A549 (cell line): ENCODE measurements at regions not wholly inside any gene's neighbourhood (a gene's known extent, or its start where the extent isn't known, plus 50 kb on each side); places are given as distances from the start of the nearest gene placed in this dataset.
A peak's percentile ranks its signal among the peaks of the same experiment; 100 is the strongest.

Experiments
- ATAC-seq, 2 experiments: fragments of 200-7000 bp in 1 of 2; fragments of >200 bp in 1 of 2; cut with Nextera tagmentation in 1 of 2; cut with Tn5 transposase in 1 of 2; 3 replicates each; pipeline versions ENCODE4 v1.8.0 to v1.9.1; 2018 to 2020; ENCODE audit warnings: mild to moderate bottlenecking in 1 of 2, moderate library complexity in 1 of 2
- CTCF ChIA-PET: fragments of 300-600 bp; sonication (Branson Sonifier 250); formaldehyde crosslinking; extraction: SDS; loops from one replicate; lab custom pipeline; 2021; ENCODE audit warnings: antibody characterized with exemption, inconsistent platforms; lab: Yijun Ruan, JAX
- POLR2A ChIA-PET: fragments of 350-600 bp; formaldehyde crosslinking; extraction: SDS; loops from one replicate; lab custom pipeline; 2021; ENCODE audit warnings: antibody characterized with exemption, inconsistent platforms; lab: Yijun Ruan, JAX
- DNase-seq, 2 experiments: peaks; one replicate each; pipeline versions ENCODE4 v3.0.0 to v3.0.0-alpha.2; 2011 to 2016; ENCODE audit warnings: low read depth in 1 of 2, low spot score in 1 of 2
- FAIRE-seq: peaks from 2 replicates; lab custom pipeline; 2011; peaks lifted over from hg19 to GRCh38; lab: Jason Lieb, UNC
- H3K27ac ChIP-seq, 2 experiments: fragments of >200 bp; sonication (Bioruptor Twin); formaldehyde crosslinking; 3 replicates each; pipeline ENCODE4 v1.5.1; 2016 to 2017
- H3K4me1 ChIP-seq: fragments of >200 bp; sonication (Bioruptor Twin); formaldehyde crosslinking; 3 replicates; pipeline ENCODE4 v1.6.1; 2016
- H3K4me2 ChIP-seq: fragments of >200 bp; sonication (Bioruptor Twin); formaldehyde crosslinking; 3 replicates; pipeline ENCODE4 v1.6.1; 2016
- H3K4me3 ChIP-seq: fragments of >200 bp; sonication (Bioruptor Twin); formaldehyde crosslinking; 3 replicates; pipeline ENCODE4 v1.5.1; 2016
- H3K9me3 ChIP-seq: fragments of >200 bp; sonication (Bioruptor Twin); formaldehyde crosslinking; 3 replicates; pipeline ENCODE4 v1.6.1; 2016
- CEBPB ChIP-seq, 2 experiments: fragments of >200 bp in 1 of 2; sonication (Bioruptor Twin) in 1 of 2; formaldehyde crosslinking in 1 of 2; IDR thresholded peaks; 2 replicates each; pipeline ENCODE4 v1.6.1; 2012 to 2016
- CHD4 ChIP-seq: fragments of 200-600 bp; sonication (generic); IDR thresholded peaks from 2 replicates; pipeline ENCODE4 v1.6.1; 2016; ENCODE audit warnings: antibody characterized with exemption, mild to moderate bottlenecking, borderline replicate concordance
- EHF ChIP-seq: fragments of 250-450 bp; sonication (Bioruptor Pico); IDR thresholded peaks from 2 replicates; pipeline ENCODE4 v1.5.0; 2020; ENCODE audit warnings: mild to moderate bottlenecking
- EP300 ChIP-seq, 2 experiments: fragments of >200 bp; sonication (Bioruptor Twin); formaldehyde crosslinking; IDR thresholded peaks; 2 replicates in 1 of 2; 3 replicates in 1 of 2; pipeline ENCODE4 v1.6.1; 2016 to 2017
- FOSB ChIP-seq: fragments of 250-450 bp; sonication (Bioruptor Pico); IDR thresholded peaks from 2 replicates; pipeline ENCODE4 v1.5.0; 2020; ENCODE audit warnings: mild to moderate bottlenecking, moderate library complexity
- FOXS1 ChIP-seq: fragments of 250-450 bp; sonication (Bioruptor Pico); IDR thresholded peaks from 2 replicates; pipeline ENCODE4 v1.5.0; 2020; ENCODE audit warnings: mild to moderate bottlenecking, moderate library complexity
- HOXA7 ChIP-seq: fragments of 250-450 bp; sonication (Bioruptor Pico); IDR thresholded peaks from 2 replicates; pipeline ENCODE4 v1.5.0; 2020; ENCODE audit warnings: mild to moderate bottlenecking, moderate library complexity
- HOXB13 ChIP-seq: fragments of 250-450 bp; sonication (Bioruptor Pico); IDR thresholded peaks from 2 replicates; pipeline ENCODE4 v1.5.0; 2020; ENCODE audit warnings: low read depth, mild to moderate bottlenecking, moderate library complexity
- JUN ChIP-seq, 2 experiments: fragments of >200 bp; sonication (Bioruptor Twin); formaldehyde crosslinking; IDR thresholded peaks; 2 replicates in 1 of 2; 3 replicates in 1 of 2; pipeline ENCODE4 v1.6.1; 2016 to 2017
- NFE2L2 ChIP-seq: fragments of 150-350 bp; conservative IDR thresholded peaks from 2 replicates; pipeline ENCODE4 v1.6.1; 2014; ENCODE audit warnings: low read length
- NPAS2 ChIP-seq: fragments of 250-450 bp; sonication (Bioruptor Pico); IDR thresholded peaks from 2 replicates; pipeline ENCODE4 v1.8.0; 2022; ENCODE audit warnings: mild to moderate bottlenecking, moderate library complexity, borderline replicate concordance
- PBX3 ChIP-seq: IDR thresholded peaks from 2 replicates; pipeline ENCODE4 v1.6.1; 2012
- POLR2A ChIP-seq: IDR thresholded peaks from 2 replicates; pipeline ENCODE4 v1.6.1; 2012; ENCODE audit warnings: mild to moderate bottlenecking, low read length
- RCOR1 ChIP-seq: fragments of 150-350 bp; IDR thresholded peaks from 2 replicates; pipeline ENCODE4 v1.6.1; 2014; ENCODE audit warnings: antibody characterized with exemption, low read length, low read depth
- RFX5 ChIP-seq: fragments of 450-650 bp; IDR thresholded peaks from 2 replicates; pipeline ENCODE4 v1.7.1; 2014; ENCODE audit warnings: antibody characterized with exemption, mild to moderate bottlenecking, moderate library complexity
- RNF2 ChIP-seq: fragments of 200-600 bp; sonication (generic); IDR thresholded peaks from 2 replicates; pipeline ENCODE4 v1.6.1; 2016; ENCODE audit warnings: low read depth, mild to moderate bottlenecking, antibody characterized with exemption, moderate library complexity, borderline replicate concordance
- ZFP36 ChIP-seq: fragments of 450-650 bp; IDR thresholded peaks from 2 replicates; pipeline ENCODE4 v1.6.1; 2014; ENCODE audit warnings: borderline replicate concordance; ENCODE audit not compliant: partially characterized antibody
- ZNF302 ChIP-seq: fragments of 250-450 bp; sonication (Bioruptor Pico); IDR thresholded peaks from 2 replicates; pipeline ENCODE4 v1.9.0; 2021; ENCODE audit warnings: inconsistent platforms, mild to moderate bottlenecking, moderate library complexity
- ZSCAN20 ChIP-seq: fragments of 250-450 bp; sonication (Bioruptor Pico); IDR thresholded peaks from 2 replicates; pipeline ENCODE4 v1.8.0; 2022; ENCODE audit warnings: mild to moderate bottlenecking, moderate library complexity
- WGBS: methylation state at CpG from one replicate; pipeline ENCODE4 v1.1.6; 2017; ENCODE audit errors: missing lambda C conversion rate; 5-methylcytosine and 5-hydroxymethylcytosine counted together
- TF ChIP-seq, protein P1 (sequence below): fragments of 250-450 bp; sonication (Bioruptor Pico); IDR thresholded peaks from 2 replicates; pipeline ENCODE4 v1.5.0; 2021; ENCODE audit warnings: mild to moderate bottlenecking, moderate library complexity, borderline replicate concordance
- TF ChIP-seq, protein P2 (sequence below): fragments of 250-450 bp; sonication (Bioruptor Pico); IDR thresholded peaks from 2 replicates; pipeline ENCODE4 v1.5.0; 2020; ENCODE audit warnings: low read depth, mild to moderate bottlenecking, moderate library complexity

GRCh38 chr5:168072665-168073064 lies 218.8 kb upstream of the WWC1 start:
- TF ChIP-seq POLR2A (no peak), NFE2L2 (no peak), RFX5 (no peak), ZNF302 (CRISPR knock-in tag) (no peak), FOSB (CRISPR knock-in tag) (no peak), EP300 (IDR thresholded peaks at IDR 0.05) (no peak), RNF2 (no peak), JUN (IDR thresholded peaks at IDR 0.05) (no peak)
- TF ChIP-seq, protein P1, sequence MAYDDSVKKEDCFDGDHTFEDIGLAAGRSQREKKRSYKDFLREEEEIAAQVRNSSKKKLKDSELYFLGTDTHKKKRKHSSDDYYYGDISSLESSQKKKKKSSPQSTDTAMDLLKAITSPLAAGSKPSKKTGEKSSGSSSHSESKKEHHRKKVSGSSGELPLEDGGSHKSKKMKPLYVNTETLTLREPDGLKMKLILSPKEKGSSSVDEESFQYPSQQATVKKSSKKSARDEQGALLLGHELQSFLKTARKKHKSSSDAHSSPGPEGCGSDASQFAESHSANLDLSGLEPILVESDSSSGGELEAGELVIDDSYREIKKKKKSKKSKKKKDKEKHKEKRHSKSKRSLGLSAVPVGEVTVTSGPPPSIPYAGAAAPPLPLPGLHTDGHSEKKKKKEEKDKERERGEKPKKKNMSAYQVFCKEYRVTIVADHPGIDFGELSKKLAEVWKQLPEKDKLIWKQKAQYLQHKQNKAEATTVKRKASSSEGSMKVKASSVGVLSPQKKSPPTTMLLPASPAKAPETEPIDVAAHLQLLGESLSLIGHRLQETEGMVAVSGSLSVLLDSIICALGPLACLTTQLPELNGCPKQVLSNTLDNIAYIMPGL (CRISPR knock-in tag) = no peak
- DNase-seq (no peak), FAIRE-seq (no peak), ATAC-seq (no peak; a peak in 1 of 6 replicates)
- Histone ChIP-seq H3K4me3 (no peak overlapping the region), H3K4me2 (no peak overlapping the region), H3K9me3 (no peaks in the 10 kb centered on the region), H3K4me1 (no peaks in the 10 kb centered on the region), H3K27ac (no peak overlapping the region)
- 56% methylated on average over 6 of the region's 6 CpGs for WGBS
- POLR2A ChIA-PET = no interaction called here
- CTCF ChIA-PET = interaction anchor here (1.1 to 3.2 kb wide), 2 partner anchors 13 to 147 kb away, joined by 3 to 11 read pairs; no protein-coding TSS in a partner anchor

- Histone ChIP-seq H3K4me2 (no peak overlapping the region), H3K4me1 (no peaks in the 10 kb centered on the region), H3K9me3 (no peaks in the 10 kb centered on the region), H3K27ac (no peak overlapping the region), H3K4me3 (no peak overlapping the region)
- CTCF ChIA-PET = interaction anchor here (1.1 to 3.2 kb wide), 2 partner anchors 12 to 147 kb away, joined by 3 to 11 read pairs; no protein-coding TSS in a partner anchor
- POLR2A ChIA-PET = no interaction called here
- no peak for DNase-seq
- no peak for FAIRE-seq
- TF ChIP-seq ZFP36 (no peak), EHF (CRISPR knock-in tag) (no peak), RNF2 (no peak), FOXS1 (CRISPR knock-in tag) (no peak), RCOR1 (no peak), ZSCAN20 (CRISPR knock-in tag) (no peak)
- TF ChIP-seq, protein P2, sequence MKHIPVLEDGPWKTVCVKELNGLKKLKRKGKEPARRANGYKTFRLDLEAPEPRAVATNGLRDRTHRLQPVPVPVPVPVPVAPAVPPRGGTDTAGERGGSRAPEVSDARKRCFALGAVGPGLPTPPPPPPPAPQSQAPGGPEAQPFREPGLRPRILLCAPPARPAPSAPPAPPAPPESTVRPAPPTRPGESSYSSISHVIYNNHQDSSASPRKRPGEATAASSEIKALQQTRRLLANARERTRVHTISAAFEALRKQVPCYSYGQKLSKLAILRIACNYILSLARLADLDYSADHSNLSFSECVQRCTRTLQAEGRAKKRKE (CRISPR knock-in tag) = no peak
- 0 out of 6 replicates have a peak, but pooled peaks of 1 of the 2 experiments have one; percentile 10 for ATAC-seq
- 57% methylated on average over 5 of the region's 5 CpGs for WGBS
Observed at GRCh38 chr5:168073311-168073710, 218.1 kb upstream of the WWC1 start.

- H3K4me1 ChIP-seq = no peaks in the 10 kb centered on the region
- CTCF ChIA-PET = interaction anchor here (3.2 kb wide), 1 partner anchor 11 kb away, joined by 11 read pairs; no protein-coding TSS in a partner anchor
- no peak overlapping the region for H3K4me3 ChIP-seq
- H3K9me3 ChIP-seq = no peaks in the 10 kb centered on the region
- no peak for ATAC-seq
- H3K4me2 ChIP-seq = no peak overlapping the region
- no peak for TF ChIP-seq RFX5
- TF ChIP-seq HOXB13 (CRISPR knock-in tag) = no peak
- TF ChIP-seq, all 56 proteins: peak for 0
- DNase-seq (no peak), FAIRE-seq (no peak)
- POLR2A ChIA-PET = no interaction called here
- H3K27ac ChIP-seq = no peak overlapping the region
- WGBS = 30% methylated on average over 9 of the region's 9 CpGs
Observed at GRCh38 chr5:168073991-168074800, 217.2 kb upstream of the WWC1 start.

DNA sequence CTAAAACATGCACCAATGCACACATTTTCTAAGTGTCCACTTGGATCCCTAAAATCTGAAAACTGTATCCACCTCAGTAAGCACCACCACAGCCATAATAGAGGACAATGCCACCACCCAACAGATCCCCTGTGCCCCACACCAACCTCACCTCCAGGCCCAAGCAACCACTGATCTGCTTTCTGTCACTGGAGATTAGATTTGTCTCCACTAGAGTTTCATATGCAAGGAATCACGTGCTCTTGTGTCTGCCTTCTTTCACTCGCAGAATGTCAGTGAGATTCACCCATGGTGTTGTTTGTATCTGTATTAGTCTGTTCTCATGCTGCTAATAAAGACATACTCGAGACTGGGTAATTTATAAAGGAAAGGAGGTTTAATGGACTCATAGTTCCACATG lies 216.1 kb upstream of the WWC1 start:
- H3K27ac ChIP-seq = no peak overlapping the region
- 22% methylated on average over 3 of the region's 3 CpGs for WGBS
- H3K4me3 ChIP-seq = no peak overlapping the region
- no peak for TF ChIP-seq ZFP36
- TF ChIP-seq HOXA7 (CRISPR knock-in tag) = no peak
- TF ChIP-seq HOXB13 (CRISPR knock-in tag) = no peak
- no peak for TF ChIP-seq CHD4
- no peak for TF ChIP-seq NPAS2
- TF ChIP-seq PBX3 = no peak
- TF ChIP-seq, protein P2 (CRISPR knock-in tag) = no peak
- no peak for TF ChIP-seq CEBPB (IDR thresholded peaks at IDR 0.05)
- no peak for TF ChIP-seq RFX5
- TF ChIP-seq, all 56 proteins: peak for 0
- CTCF ChIA-PET = interaction anchor here (3.2 kb wide), 1 partner anchor 10 kb away, joined by 11 read pairs; no protein-coding TSS in a partner anchor
- no peak for FAIRE-seq
- H3K4me1 ChIP-seq = no peaks in the 10 kb centered on the region
- DNase-seq = no peak
- POLR2A ChIA-PET = no interaction called here
- H3K4me2 ChIP-seq = no peak overlapping the region
- ATAC-seq = no peak
- no peaks in the 10 kb centered on the region for H3K9me3 ChIP-seq
